CD4-positive, alpha-beta T cell treated with Interferon gamma for 1 hour (primary cell): ENCODE measurements at regions not wholly inside any gene's neighbourhood (a gene's known extent, or its start where the extent isn't known, plus 50 kb on each side); places are given as distances from the start of the nearest gene placed in this dataset.
"Not testable (repeated sequence)": the region's sequence is repeated elsewhere in the genome, so short reads cannot be mapped to it uniquely, and the experiment has no call there.

Experiments
- DNase-seq: peaks from one replicate; pipeline ENCODE4 v3.0.0-alpha.2; 2020

- no peak for DNase-seq
Measured at GRCh38 chr11:23155503-23155902, 295.2 kb upstream of the CCDC179 start.

GRCh38 chr11:23164022-23164421 is 303.7 kb upstream of the CCDC179 start:
- no peak for DNase-seq

GRCh38 chr11:23166376-23166775 is 306.1 kb upstream of the CCDC179 start:
- DNase-seq, result no peak

GRCh38 chr11:23179609-23180008 is 319.3 kb upstream of the CCDC179 start:
- no peak for DNase-seq

DNA sequence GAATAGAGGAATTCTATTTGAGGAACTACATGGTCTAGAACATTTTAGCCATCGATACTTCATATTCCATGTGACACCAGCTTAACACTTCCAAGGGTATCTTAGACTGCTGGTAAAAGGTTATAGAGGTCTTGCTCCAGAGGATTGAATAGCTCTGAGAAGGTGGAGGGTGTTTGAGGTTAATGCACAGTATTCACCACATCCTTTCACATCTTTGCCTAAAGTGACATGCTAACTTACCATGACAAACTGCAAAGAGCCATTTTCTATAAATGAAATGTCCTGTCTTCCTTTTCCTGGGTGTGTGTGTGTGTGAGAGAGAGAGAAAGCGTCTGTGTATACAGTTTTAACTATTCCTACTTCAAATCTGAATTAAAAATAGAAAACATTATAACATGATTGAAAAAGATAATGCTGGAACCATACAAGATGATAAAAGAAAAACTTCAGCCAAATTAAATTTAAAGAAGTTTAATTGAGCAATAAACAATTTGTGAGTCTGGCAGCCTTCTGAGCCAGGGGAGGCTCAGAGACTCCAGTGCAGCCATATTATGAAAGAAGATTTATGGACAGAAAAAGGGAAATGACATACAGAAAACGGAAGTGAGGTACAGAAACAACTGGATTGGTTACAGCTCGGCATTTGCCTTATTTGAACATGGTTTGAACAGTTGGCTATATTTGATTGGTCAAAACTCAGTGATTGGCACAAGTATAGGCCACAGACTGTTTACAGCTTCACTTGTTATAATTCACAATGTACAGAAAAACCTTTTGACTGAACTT is 320.9 kb upstream of the CCDC179 start:
- no peak for DNase-seq

DNA sequence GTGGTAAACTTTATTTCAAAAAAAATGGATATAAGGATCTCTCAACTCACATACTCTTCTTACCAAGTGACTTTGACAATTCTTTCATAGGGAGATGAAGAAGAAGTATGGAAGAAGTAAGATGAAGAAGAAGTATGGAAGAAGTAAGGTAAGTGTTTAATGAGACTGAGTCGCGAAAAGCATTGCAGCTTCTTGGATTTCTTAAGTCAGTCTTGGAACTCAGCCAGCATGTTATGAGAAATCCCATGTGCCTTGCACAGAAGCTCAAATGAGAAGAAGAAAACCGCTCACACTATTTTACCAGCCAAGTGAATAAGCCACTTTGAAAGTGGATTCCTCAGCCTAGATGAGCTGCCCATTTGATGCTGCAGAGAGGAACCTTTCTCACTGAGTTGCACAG is 332.0 kb upstream of the CCDC179 start:
- no peak for DNase-seq

DNA sequence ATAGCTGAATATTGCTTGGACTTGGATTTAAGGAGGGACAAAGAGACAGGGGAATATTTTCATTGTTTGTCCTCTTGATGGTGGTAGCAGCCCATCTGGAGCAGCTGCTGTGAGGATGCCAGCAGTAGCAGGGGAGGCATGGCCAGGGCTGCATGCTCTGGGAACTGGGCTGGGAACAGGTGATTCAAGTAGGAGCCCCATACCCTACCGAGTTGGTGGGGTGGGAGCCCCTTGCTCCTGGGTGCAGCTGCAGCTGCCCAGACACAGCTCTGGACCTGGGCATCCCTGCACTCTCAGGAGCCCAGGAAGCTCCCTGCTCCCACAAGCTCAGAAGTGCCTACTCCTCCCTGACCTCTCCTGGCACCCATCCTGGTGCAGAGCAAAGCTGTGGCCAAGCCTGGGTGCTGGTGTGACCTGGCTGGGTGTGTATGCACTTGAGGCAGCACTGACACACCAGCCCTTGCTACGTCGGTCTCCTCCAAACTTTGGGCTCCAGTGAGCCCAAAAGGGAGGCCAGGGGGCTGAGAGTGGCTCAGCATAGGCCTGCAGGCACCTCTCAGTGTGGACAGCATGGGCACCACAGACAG is 341.8 kb upstream of the CCDC179 start:
- DNase-seq, result no peak

DNA sequence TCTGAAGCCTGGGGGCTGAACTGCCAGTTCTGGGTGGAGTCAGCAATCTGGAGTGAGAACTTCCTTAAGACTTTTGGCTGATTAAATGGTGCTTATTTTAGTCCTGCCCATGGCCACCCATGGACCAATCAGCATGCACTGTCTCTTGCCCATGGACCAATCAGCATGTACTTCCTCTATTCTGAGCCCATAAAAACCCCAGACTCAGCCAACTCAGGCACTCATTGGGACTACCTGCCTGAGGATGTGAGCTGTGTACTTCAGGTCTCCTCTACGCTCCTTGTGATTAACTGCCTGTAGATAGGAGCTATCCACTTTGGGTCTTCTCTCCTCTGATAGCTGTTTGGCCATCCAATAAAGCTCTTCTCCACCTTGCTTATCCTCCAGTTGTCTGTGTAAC is 342.3 kb upstream of the CCDC179 start:
- DNase-seq, result no peak

- DNase-seq, result no peak
Measured at GRCh38 chr11:23205156-23205871, 345.0 kb upstream of the CCDC179 start.

GRCh38 chr11:23206741-23207336 is 346.6 kb upstream of the CCDC179 start:
- DNase-seq, result no peak

DNA sequence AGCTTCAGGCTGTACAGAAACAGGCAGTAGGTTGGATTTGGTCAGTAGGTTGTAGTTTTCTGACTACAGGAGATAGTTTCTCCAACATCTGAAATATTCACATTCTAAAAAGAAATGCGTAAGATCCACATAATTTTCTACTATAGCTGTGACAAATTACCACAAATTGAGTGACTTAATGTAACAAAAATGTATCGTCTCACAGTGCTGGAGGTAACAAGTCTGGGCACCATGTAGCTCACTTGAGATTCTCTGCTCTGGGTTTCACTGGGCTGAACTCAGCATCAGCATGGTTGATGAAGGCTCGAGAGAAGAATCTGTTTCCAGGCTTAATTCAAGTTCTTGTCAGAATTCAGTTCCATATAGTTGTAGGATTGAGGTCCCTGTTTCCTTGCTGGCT is 350.9 kb upstream of the CCDC179 start:
- DNase-seq, result no peak

DNA sequence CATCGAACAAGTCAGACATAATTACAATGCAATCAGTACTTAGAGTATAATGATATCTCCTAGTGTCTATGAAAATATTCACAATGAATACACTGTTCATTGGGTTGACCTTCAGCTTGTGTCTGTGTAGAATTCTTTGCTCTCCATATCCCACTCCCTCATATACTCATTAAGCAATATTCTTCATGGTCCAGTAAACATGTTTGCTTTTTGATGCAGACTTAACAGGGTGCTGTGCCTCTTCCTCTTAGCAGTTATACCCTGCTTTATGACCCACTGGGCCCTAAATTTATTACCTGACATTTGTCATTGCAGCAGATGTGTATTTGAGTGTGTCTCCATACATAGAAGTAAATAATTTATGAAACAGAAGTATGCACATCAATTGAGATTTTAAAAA is 352.5 kb upstream of the CCDC179 start:
- no peak for DNase-seq

GRCh38 chr11:23217072-23217471 is 356.8 kb upstream of the CCDC179 start:
- DNase-seq, result no peak

- not testable (repeated sequence) for DNase-seq
Measured at GRCh38 chr11:23220086-23220485, 359.8 kb upstream of the CCDC179 start.

DNA sequence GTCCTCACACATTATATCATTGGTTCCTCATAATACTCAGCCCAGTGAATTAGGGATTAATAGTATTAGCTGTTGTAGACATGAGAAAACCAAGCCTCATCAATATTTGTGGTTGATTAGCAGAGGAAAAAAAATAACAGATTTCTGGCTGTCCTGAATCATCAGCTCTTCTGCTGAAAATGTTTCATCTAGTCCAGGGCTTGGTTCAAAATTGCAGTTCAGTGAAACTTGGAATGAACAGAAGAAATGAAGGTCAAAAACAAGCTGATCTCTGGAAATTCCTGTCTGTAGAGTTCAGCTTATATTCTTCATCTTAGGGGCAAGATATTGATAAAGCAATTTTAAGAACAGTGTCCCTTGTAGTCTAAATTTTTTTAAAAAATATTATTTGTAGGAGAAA is 361.1 kb upstream of the CCDC179 start:
- no peak for DNase-seq

DNA sequence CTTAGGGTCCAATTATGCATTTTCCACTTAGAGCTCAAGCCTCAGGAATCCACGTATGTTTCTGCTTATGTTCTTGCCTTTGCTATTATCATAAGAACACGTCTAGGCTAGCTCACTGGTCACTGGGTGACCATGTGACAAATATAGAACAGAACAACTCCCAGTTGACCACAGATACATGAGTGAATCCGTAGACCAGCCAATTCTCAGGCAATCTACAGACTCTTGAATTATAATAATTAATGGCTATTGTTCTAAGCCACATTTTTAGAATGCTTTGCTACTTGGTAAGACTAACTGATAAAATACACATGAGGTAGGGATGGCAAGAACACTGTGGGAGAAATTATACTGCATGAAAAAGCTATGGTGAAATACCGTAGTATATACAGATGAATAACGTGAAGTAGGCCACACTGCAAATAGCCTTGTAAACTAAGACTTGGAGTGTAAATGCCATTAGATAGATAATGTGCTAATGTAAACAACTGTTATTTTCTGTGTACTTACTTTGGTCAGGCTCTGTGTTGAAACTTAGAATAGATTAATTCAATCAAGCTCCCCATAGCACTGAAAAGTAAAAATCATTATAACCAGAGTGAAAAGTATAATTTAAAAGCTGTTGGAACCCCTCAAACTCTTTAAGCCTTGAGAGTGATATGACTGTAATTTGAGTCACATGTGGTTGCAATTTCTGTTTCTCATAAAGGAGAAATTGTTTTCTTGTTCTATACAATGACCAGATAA is 366.2 kb upstream of the CCDC179 start:
- no peak for DNase-seq

- DNase-seq, result no peak
Measured at GRCh38 chr11:23227078-23227445, 366.8 kb upstream of the CCDC179 start.

DNA sequence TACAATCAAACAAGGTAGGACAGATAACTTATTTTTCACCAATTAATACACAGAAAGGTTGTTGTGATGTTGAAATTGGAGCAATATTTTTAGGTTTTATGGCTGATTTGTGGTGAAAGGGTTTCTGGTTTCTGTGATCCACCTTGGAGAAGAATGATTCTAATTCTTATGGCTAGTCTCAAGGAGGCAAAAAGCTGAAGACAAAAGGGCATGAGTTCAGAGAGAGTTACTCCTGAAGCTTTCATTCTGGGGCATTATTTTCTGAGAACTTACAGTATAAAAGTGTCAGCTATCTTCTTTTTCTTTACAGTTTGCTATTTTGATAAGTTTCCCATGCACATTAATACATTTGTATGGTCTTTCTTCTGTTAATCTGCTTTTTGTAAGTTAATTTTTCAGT is 372.4 kb upstream of the CCDC179 start:
- no peak for DNase-seq

GRCh38 chr11:23233075-23233474 is 372.8 kb upstream of the CCDC179 start:
- DNase-seq, result no peak

GRCh38 chr11:23236826-23237555 is 376.7 kb upstream of the CCDC179 start:
- no peak for DNase-seq

DNA sequence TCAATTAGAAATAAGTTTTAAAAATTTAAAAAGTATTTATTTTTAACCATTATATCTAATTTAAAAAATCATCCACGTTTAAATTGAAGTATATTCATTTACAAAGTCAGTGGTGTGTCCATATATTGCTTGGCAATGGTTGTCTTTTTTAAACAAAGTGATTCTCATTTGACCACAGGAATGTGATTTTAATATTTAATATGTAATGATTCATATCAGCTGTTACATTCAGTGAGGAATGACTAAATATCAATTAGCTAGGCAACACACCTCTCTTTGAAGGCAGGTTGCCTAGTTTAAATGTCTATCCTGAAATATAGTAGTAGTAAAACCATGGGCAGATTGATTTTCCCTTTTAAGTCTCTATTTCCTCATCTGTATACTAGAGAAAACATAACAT is 392.2 kb upstream of the CCDC179 start:
- no peak for DNase-seq

- DNase-seq, result no peak
Measured at GRCh38 chr11:23257088-23257487, 396.8 kb upstream of the CCDC179 start.
